H1 (cell line): ENCODE measurements at regions not wholly inside any gene's neighbourhood (a gene's known extent, or its start where the extent isn't known, plus 50 kb on each side); places are given as distances from the start of the nearest gene placed in this dataset.

Experiments
- CEBPB ChIP-seq: IDR thresholded peaks from 2 replicates; pipeline ENCODE4 v1.6.1; 2012; ENCODE audit warnings: low read depth, low read length
- CREB1 ChIP-seq: IDR thresholded peaks from 2 replicates; pipeline ENCODE4 v1.6.1; 2012; ENCODE audit warnings: inconsistent platforms
- TAF1 ChIP-seq: IDR thresholded peaks from 2 replicates; pipeline ENCODE4 v1.6.1; 2011; ENCODE audit warnings: mild to moderate bottlenecking, low read depth, low read length
- TAF7 ChIP-seq: optimal IDR thresholded peaks from 2 replicates; pipeline ENCODE3; 2011; ENCODE audit warnings: low read depth, mild to moderate bottlenecking, inconsistent platforms, low read length, moderate library complexity, borderline replicate concordance
- TBP ChIP-seq: IDR thresholded peaks from 2 replicates; pipeline ENCODE4 v1.6.1; 2011; ENCODE audit warnings: low read depth, low read length, improper control_type of control experiment

DNA sequence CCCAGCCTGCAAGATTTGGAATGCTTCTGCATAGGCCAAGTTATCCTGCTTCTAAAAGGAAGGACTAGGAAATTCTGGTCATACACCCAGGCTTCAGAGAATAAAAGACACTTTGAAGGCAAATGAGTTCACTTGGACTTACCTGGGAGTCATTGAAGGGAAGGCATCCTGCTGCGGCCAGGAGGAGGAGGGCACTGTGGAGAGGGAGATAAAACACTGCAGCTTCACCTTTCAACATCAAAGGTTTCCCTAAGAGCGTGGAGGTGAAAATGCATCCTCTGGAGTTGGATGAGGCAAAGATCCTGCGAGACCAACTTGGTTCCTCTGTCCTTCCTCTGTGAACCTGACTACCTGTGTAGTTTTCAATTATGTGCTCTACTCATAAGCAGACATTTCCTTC is 79.5 kb upstream of the RIOK3 start (continued):
- TF ChIP-seq TAF1 (no peak), TAF7 (no peak), TBP (no peak), CEBPB (no peak), CREB1 (no peak)
- TF ChIP-seq, all 59 proteins: peak for 0
